CD8-positive, alpha-beta memory T cell (primary cell): ENCODE measurements at regions not wholly inside any gene's neighbourhood (a gene's known extent, or its start where the extent isn't known, plus 50 kb on each side); places are given as distances from the start of the nearest gene placed in this dataset.

ENCODE experiments used
- CTCF ChIA-PET: fragments of 350-600 bp; sonication (Branson Sonifier 250); formaldehyde crosslinking; loops from one replicate; lab custom pipeline; 2021; ENCODE audit warnings: antibody characterized with exemption; lab: Charles Lee
- POLR2A ChIA-PET: fragments of 350-600 bp; sonication (Branson Sonifier 250); formaldehyde crosslinking; loops from one replicate; lab custom pipeline; 2021; ENCODE audit warnings: antibody characterized with exemption; lab: Charles Lee
- DNase-seq, 5 donors: peaks; one replicate each; pipeline versions ENCODE4 v3.0.0 to v3.0.0-alpha.2; 2020 to 2022; ENCODE audit warnings: mixed read lengths in 1 of 5
- H3K27ac ChIP-seq: one replicate; pipeline ENCODE4 v1.7.0; 2013; ENCODE audit warnings: low read depth, mild to moderate bottlenecking, low read length, moderate library complexity
- H3K27me3 ChIP-seq: 2 replicates; pipeline ENCODE4 v1.7.0; 2013; ENCODE audit warnings: low read length, mild to moderate bottlenecking; ENCODE audit not compliant: insufficient read depth, poor library complexity, severe bottlenecking
- H3K36me3 ChIP-seq: 2 replicates; pipeline ENCODE4 v1.7.0; 2013; ENCODE audit warnings: mild to moderate bottlenecking, low read length, moderate library complexity; ENCODE audit not compliant: insufficient read depth
- H3K4me1 ChIP-seq: 2 replicates; pipeline ENCODE4 v1.7.0; 2013; ENCODE audit warnings: mild to moderate bottlenecking, low read length, moderate library complexity; ENCODE audit not compliant: insufficient read depth
- H3K4me3 ChIP-seq: 2 replicates; pipeline ENCODE4 v1.7.0; 2013; ENCODE audit warnings: mild to moderate bottlenecking, low read length
- H3K9me3 ChIP-seq: 2 replicates; pipeline ENCODE4 v1.7.0; 2013; ENCODE audit warnings: mild to moderate bottlenecking, low read length
- H3K27ac Mint-ChIP-seq, 8 donors: one replicate each; pipeline ENCODE4 v1.8.0; 2020 to 2021; ENCODE audit warnings: mixed read lengths in 8 of 8, mild to moderate bottlenecking in 6 of 8, inconsistent platforms in 3 of 8, moderate library complexity in 3 of 8
- H3K27me3 Mint-ChIP-seq, 2 donors: one replicate each; pipeline ENCODE4 v1.8.0; 2020 to 2021; ENCODE audit warnings: mixed read lengths in 2 of 2, mild to moderate bottlenecking in 1 of 2, moderate library complexity in 1 of 2
- H3K36me3 Mint-ChIP-seq, 3 donors: one replicate each; pipeline ENCODE4 v1.8.0; 2020 to 2021; ENCODE audit warnings: mixed read lengths in 3 of 3, inconsistent platforms in 1 of 3, mild to moderate bottlenecking in 1 of 3
- H3K4me1 Mint-ChIP-seq, 3 donors: one replicate each; pipeline ENCODE4 v1.8.0; 2020 to 2021; ENCODE audit warnings: mixed read lengths in 3 of 3, inconsistent platforms in 1 of 3, mild to moderate bottlenecking in 1 of 3
- H3K4me3 Mint-ChIP-seq, 7 donors: one replicate each; pipeline ENCODE4 v1.8.0; 2020 to 2021; ENCODE audit warnings: mixed read lengths in 7 of 7, mild to moderate bottlenecking in 6 of 7, moderate library complexity in 4 of 7, inconsistent platforms in 2 of 7
- H3K9me3 Mint-ChIP-seq, 5 donors: one replicate each; pipeline ENCODE4 v1.8.0; 2020 to 2022; ENCODE audit warnings: mixed read lengths in 5 of 5, mild to moderate bottlenecking in 3 of 5, moderate library complexity in 2 of 5, inconsistent platforms in 1 of 5

DNA sequence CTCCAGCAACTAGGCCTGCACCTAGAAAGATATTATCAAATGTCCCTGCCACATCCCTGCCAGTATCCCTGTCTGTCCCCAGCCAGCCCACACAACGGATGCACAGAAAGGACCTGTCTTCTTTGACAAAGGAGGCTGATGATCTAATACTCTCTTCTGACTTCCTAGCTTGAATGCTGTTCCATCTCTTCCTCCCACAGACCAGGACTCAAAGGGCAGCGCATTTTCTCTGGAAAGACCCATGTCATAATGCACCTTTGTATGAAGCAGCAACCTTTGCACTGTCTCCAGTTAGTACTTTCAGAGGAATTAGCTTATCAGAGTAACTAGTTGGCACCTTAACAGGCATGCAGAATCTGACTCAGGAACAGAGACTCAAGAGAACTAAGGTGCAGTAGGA lies 53.3 kb upstream of the TAF8 start:
- Mint-ChIP-seq H3K36me3 (peaks cover 10 to 56% (median 14%) of the 10 kb centered on the region in 3 donors), H3K27me3 (no peaks in the 10 kb centered on the region), H3K4me1 (peaks cover 29 to 57% (median 46%) of the 10 kb centered on the region in 3 donors), H3K27ac (peak overlapping the region in 3 of 8 donors; percentile 8 to 67 (median 43)), H3K9me3 (no peaks in the 10 kb centered on the region), H3K4me3 (no peak overlapping the region)
- ChIA-PET CTCF (interaction anchor here (1.3 kb wide), 1 partner anchor 33 kb away, joined by 3 read pairs; no protein-coding TSS in a partner anchor), POLR2A (no interaction called here)
- H3K36me3 ChIP-seq: peaks cover 17% of the 10 kb centered on the region
- no peak overlapping the region for H3K27ac ChIP-seq
- peaks cover 11% of the 10 kb centered on the region for H3K4me1 ChIP-seq
- DNase-seq: no peak
- no peak overlapping the region for H3K4me3 ChIP-seq
- H3K9me3 ChIP-seq: no peaks in the 10 kb centered on the region
- no peaks in the 10 kb centered on the region for H3K27me3 ChIP-seq

DNA sequence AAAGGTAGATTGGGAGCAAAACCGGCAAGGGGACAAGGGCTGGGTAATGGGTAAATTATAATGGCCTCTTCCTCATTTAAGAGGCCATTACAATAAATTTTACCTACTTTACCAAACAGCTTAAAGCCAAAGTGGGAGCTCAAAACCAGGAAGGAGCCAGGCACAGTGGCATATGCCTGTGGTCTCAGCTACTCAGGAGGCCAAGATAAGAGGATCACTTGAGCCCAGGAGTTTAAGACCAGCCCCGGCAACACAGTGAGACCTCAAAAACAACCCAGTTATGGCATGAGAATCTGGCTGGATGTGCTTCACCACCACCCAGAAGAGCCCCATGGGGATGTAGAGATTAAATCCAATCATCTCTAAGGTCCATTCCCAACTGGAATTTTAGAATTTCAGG lies 52.9 kb upstream of the TAF8 start:
- H3K27ac ChIP-seq: no peak overlapping the region
- peak overlapping the region in 4 of 8 donors; percentile 8 to 67 (median 31) for H3K27ac Mint-ChIP-seq
- ChIA-PET CTCF (interaction anchor here (1.3 kb wide), 1 partner anchor 34 kb away, joined by 3 read pairs; no protein-coding TSS in a partner anchor), POLR2A (no interaction called here)
- DNase-seq: no peak
- H3K9me3 ChIP-seq: no peaks in the 10 kb centered on the region
- H3K27me3 ChIP-seq: no peaks in the 10 kb centered on the region
- no peak overlapping the region for H3K4me3 ChIP-seq
- no peaks in the 10 kb centered on the region for H3K27me3 Mint-ChIP-seq
- H3K4me1 Mint-ChIP-seq: peaks cover 29 to 57% (median 46%) of the 10 kb centered on the region in 3 donors
- H3K36me3 Mint-ChIP-seq: peaks cover 10 to 57% (median 14%) of the 10 kb centered on the region in 3 donors
- H3K36me3 ChIP-seq: peaks cover 17% of the 10 kb centered on the region
- H3K9me3 Mint-ChIP-seq: no peaks in the 10 kb centered on the region
- H3K4me3 Mint-ChIP-seq: no peak overlapping the region
- peaks cover 11% of the 10 kb centered on the region for H3K4me1 ChIP-seq
